Kidney (tissue), 13 donors: ENCODE measurements at regions not wholly inside any gene's neighbourhood (a gene's known extent, or its start where the extent isn't known, plus 50 kb on each side); places are given as distances from the start of the nearest gene placed in this dataset.

Source experiments
- DNase-seq, 5 donors: peaks; one replicate each; pipeline ENCODE4 v3.0.0-alpha.2; 2013 to 2020
- FAIRE-seq: peaks from 2 replicates; lab custom pipeline; 2012; peaks lifted over from hg19 to GRCh38; lab: Jason Lieb, UNC
- H3K27ac ChIP-seq, 2 donors: one replicate each; pipeline ENCODE4 v1.7.0; 2013; ENCODE audit warnings: low read depth in 2 of 2, low read length in 2 of 2, inconsistent platforms in 1 of 2
- H3K27me3 ChIP-seq: one replicate; pipeline ENCODE4 v1.7.1; 2013; ENCODE audit warnings: low read length, inconsistent platforms; ENCODE audit not compliant: control insufficient read depth, insufficient read depth
- H3K36me3 ChIP-seq, 3 donors: one replicate each; pipeline versions ENCODE4 v1.7.0 to v1.7.1; 2013; ENCODE audit warnings: low read length in 3 of 3, control low read depth in 1 of 3, inconsistent platforms in 1 of 3; ENCODE audit not compliant: insufficient read depth in 3 of 3, control insufficient read depth in 2 of 3
- H3K4me1 ChIP-seq, 3 donors: one replicate each; pipeline versions ENCODE4 v1.7.0 to v1.7.1; 2013; ENCODE audit warnings: low read length in 3 of 3, inconsistent platforms in 1 of 3, low read depth in 1 of 3; ENCODE audit not compliant: control insufficient read depth in 2 of 3, insufficient read depth in 2 of 3
- H3K4me3 ChIP-seq, 3 donors: one replicate each; pipeline versions ENCODE4 v1.7.0 to v1.8.1; 2013; ENCODE audit warnings: low read length in 3 of 3, control low read depth in 1 of 3, inconsistent platforms in 1 of 3
- H3K9ac ChIP-seq, 3 donors: one replicate each; pipeline versions ENCODE4 v1.7.0 to v1.7.1; 2013; ENCODE audit warnings: low read length in 3 of 3, control low read depth in 1 of 3, inconsistent platforms in 1 of 3
- H3K9me3 ChIP-seq, 3 donors: one replicate each; pipeline versions ENCODE4 v1.7.0 to v1.7.1; 2013; ENCODE audit warnings: low read length in 3 of 3, control low read depth in 1 of 3, inconsistent platforms in 1 of 3; ENCODE audit not compliant: control insufficient read depth in 2 of 3, insufficient read depth in 1 of 3
- intact Hi-C: fragments of 100-400 bp; cut with DNase I; formaldehyde crosslinking; loops from one replicate; pipeline ENCODE4 v1.11.1; 2022
- TF ChIP-seq, protein P1 (sequence below): IDR thresholded peaks from 3 replicates; pipeline ENCODE4 v1.5.1; 2012; ENCODE audit warnings: mild to moderate bottlenecking, moderate library complexity, borderline replicate concordance; ENCODE audit not compliant: insufficient read depth; ENCODE audit errors: extremely low read depth
- donor health status: control.
- donor health status: control.
- donor health status: control.
- donor health status: control.
- donor health status: control.
- donor health status: DM: yes; HTN: yes; CAD: no.
- donor health status: Normal renal cell carcinoma (clear cell type).

DNA sequence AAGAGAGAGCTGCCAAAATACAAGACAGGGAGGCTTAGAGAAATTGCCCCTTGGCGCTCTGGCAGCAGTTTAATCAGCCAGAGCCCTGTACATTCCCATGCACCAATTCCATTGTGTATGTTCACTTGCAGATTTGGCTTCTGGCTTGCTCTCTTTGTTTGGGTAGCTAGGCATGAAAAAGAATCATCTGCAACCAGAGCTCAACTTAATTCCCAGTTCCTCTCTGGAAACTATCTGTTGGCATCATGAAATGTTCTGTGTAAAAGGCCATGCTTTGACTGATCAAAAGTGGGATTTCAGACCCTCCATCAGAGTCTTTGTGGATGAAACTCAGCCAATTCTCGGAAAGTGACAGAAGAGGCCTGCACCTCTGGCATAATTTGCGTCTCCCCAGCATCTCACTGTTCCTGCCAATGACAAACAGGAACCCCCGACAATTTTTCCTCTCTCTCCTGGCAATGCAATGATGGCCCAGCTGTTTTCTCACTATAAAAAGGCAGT lies 53.8 kb upstream of the RAD23B start:
- Histone ChIP-seq H3K27ac (no peak overlapping the region), H3K4me3 (no peak overlapping the region), H3K4me1 (no peaks in the 10 kb centered on the region), H3K36me3 (no peaks in the 10 kb centered on the region), H3K9me3 (no peaks in the 10 kb centered on the region), H3K9ac (no peak overlapping the region), H3K27me3 (no peaks in the 10 kb centered on the region)
- intact Hi-C loops = no loop called here
- no peak for DNase-seq
- FAIRE-seq = no peak
- TF ChIP-seq, protein P1, sequence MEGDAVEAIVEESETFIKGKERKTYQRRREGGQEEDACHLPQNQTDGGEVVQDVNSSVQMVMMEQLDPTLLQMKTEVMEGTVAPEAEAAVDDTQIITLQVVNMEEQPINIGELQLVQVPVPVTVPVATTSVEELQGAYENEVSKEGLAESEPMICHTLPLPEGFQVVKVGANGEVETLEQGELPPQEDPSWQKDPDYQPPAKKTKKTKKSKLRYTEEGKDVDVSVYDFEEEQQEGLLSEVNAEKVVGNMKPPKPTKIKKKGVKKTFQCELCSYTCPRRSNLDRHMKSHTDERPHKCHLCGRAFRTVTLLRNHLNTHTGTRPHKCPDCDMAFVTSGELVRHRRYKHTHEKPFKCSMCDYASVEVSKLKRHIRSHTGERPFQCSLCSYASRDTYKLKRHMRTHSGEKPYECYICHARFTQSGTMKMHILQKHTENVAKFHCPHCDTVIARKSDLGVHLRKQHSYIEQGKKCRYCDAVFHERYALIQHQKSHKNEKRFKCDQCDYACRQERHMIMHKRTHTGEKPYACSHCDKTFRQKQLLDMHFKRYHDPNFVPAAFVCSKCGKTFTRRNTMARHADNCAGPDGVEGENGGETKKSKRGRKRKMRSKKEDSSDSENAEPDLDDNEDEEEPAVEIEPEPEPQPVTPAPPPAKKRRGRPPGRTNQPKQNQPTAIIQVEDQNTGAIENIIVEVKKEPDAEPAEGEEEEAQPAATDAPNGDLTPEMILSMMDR = no peak
